ENCODE measurements at regions not wholly inside any gene's neighbourhood (a gene's known extent, or its start where the extent isn't known, plus 50 kb on each side); places are given as distances from the start of the nearest gene placed in this dataset.

GRCh38 chr13:63128716-63129115 lies 1713.1 kb upstream of the PCDH20 start:
- Mint-ChIP-seq H3K4me1 (ENCODE audit: low read depth) (no peaks in the 10 kb centered on the region), H3K4me3 (no peak overlapping the region), H3K27ac (no peak overlapping the region)

GRCh38 chr13:63124863-63125262 lies 1709.2 kb upstream of the PCDH20 start:
- H3K4me3 Mint-ChIP-seq = no peak overlapping the region
- H3K9me3 Mint-ChIP-seq (ENCODE audit: low read depth) = no peaks in the 10 kb centered on the region
- no peaks in the 10 kb centered on the region for H3K27me3 Mint-ChIP-seq
- no peak overlapping the region for H3K27ac Mint-ChIP-seq
- no peaks in the 10 kb centered on the region for H3K36me3 Mint-ChIP-seq
- H3K4me1 Mint-ChIP-seq (ENCODE audit: low read depth) = no peaks in the 10 kb centered on the region

More at GRCh38 chr13:63128716-63129115, 1713.1 kb upstream of the PCDH20 start:
- Mint-ChIP-seq H3K9me3 (ENCODE audit: low read depth) (no peaks in the 10 kb centered on the region), H3K27me3 (no peaks in the 10 kb centered on the region), H3K36me3 (no peaks in the 10 kb centered on the region)

- Mint-ChIP-seq H3K4me3 (no peak overlapping the region), H3K36me3 (no peaks in the 10 kb centered on the region), H3K4me1 (ENCODE audit: low read depth) (no peaks in the 10 kb centered on the region), H3K9me3 (ENCODE audit: low read depth) (no peaks in the 10 kb centered on the region), H3K27ac (no peak overlapping the region), H3K27me3 (no peaks in the 10 kb centered on the region)
Observed at GRCh38 chr13:63120883-63121282, 1705.2 kb upstream of the PCDH20 start.

GRCh38 chr13:63117710-63118109 lies 1702.1 kb upstream of the PCDH20 start:
- Mint-ChIP-seq H3K4me1 (ENCODE audit: low read depth) (no peaks in the 10 kb centered on the region), H3K27me3 (no peaks in the 10 kb centered on the region), H3K36me3 (no peaks in the 10 kb centered on the region), H3K27ac (no peak overlapping the region), H3K4me3 (no peak overlapping the region), H3K9me3 (ENCODE audit: low read depth) (no peaks in the 10 kb centered on the region)

GRCh38 chr13:63112799-63113395 lies 1697.2 kb upstream of the PCDH20 start:
- Mint-ChIP-seq H3K4me1 (ENCODE audit: low read depth) (no peaks in the 10 kb centered on the region), H3K9me3 (ENCODE audit: low read depth) (no peaks in the 10 kb centered on the region), H3K27ac (no peak overlapping the region), H3K36me3 (no peaks in the 10 kb centered on the region), H3K27me3 (no peaks in the 10 kb centered on the region), H3K4me3 (no peak overlapping the region)

GRCh38 chr13:63110466-63110865 lies 1694.8 kb upstream of the PCDH20 start:
- Mint-ChIP-seq H3K9me3 (ENCODE audit: low read depth) (no peaks in the 10 kb centered on the region), H3K27me3 (no peaks in the 10 kb centered on the region), H3K4me3 (no peak overlapping the region)

GRCh38 chr13:63107179-63107943 lies 1691.7 kb upstream of the PCDH20 start:
- no peaks in the 10 kb centered on the region for H3K4me1 Mint-ChIP-seq (ENCODE audit: low read depth)
- no peaks in the 10 kb centered on the region for H3K27me3 Mint-ChIP-seq
- H3K27ac Mint-ChIP-seq = no peak overlapping the region
- no peak overlapping the region for H3K4me3 Mint-ChIP-seq
- H3K9me3 Mint-ChIP-seq (ENCODE audit: low read depth) = no peaks in the 10 kb centered on the region
- H3K36me3 Mint-ChIP-seq = no peaks in the 10 kb centered on the region

More at GRCh38 chr13:63110466-63110865, 1694.8 kb upstream of the PCDH20 start:
- no peaks in the 10 kb centered on the region for H3K36me3 Mint-ChIP-seq
- no peaks in the 10 kb centered on the region for H3K4me1 Mint-ChIP-seq (ENCODE audit: low read depth)
- H3K27ac Mint-ChIP-seq = no peak overlapping the region

GRCh38 chr13:63094717-63095116 lies 1679.1 kb upstream of the PCDH20 start:
- no peaks in the 10 kb centered on the region for H3K36me3 Mint-ChIP-seq
- H3K4me3 Mint-ChIP-seq = no peak overlapping the region
- H3K9me3 Mint-ChIP-seq (ENCODE audit: low read depth) = no peaks in the 10 kb centered on the region
- H3K4me1 Mint-ChIP-seq (ENCODE audit: low read depth) = no peaks in the 10 kb centered on the region
- H3K27ac Mint-ChIP-seq = no peak overlapping the region
- no peaks in the 10 kb centered on the region for H3K27me3 Mint-ChIP-seq

- Mint-ChIP-seq H3K27me3 (no peaks in the 10 kb centered on the region), H3K27ac (no peak overlapping the region), H3K9me3 (ENCODE audit: low read depth) (no peaks in the 10 kb centered on the region), H3K4me1 (ENCODE audit: low read depth) (no peaks in the 10 kb centered on the region), H3K36me3 (no peaks in the 10 kb centered on the region), H3K4me3 (no peak overlapping the region)
Observed at GRCh38 chr13:63093907-63094469, 1678.3 kb upstream of the PCDH20 start.

GRCh38 chr13:63092456-63092855 lies 1676.8 kb upstream of the PCDH20 start:
- no peak overlapping the region for H3K4me3 Mint-ChIP-seq
- no peaks in the 10 kb centered on the region for H3K4me1 Mint-ChIP-seq (ENCODE audit: low read depth)
- H3K27me3 Mint-ChIP-seq = no peaks in the 10 kb centered on the region
- H3K9me3 Mint-ChIP-seq (ENCODE audit: low read depth) = no peaks in the 10 kb centered on the region
- H3K36me3 Mint-ChIP-seq = no peaks in the 10 kb centered on the region
- no peak overlapping the region for H3K27ac Mint-ChIP-seq

- Mint-ChIP-seq H3K27ac (no peak overlapping the region), H3K9me3 (ENCODE audit: low read depth) (no peaks in the 10 kb centered on the region), H3K27me3 (no peaks in the 10 kb centered on the region), H3K4me3 (no peak overlapping the region), H3K4me1 (ENCODE audit: low read depth) (no peaks in the 10 kb centered on the region), H3K36me3 (no peaks in the 10 kb centered on the region)
Observed at GRCh38 chr13:63090524-63090923, 1674.9 kb upstream of the PCDH20 start.

- no peak overlapping the region for H3K4me3 Mint-ChIP-seq
- H3K27me3 Mint-ChIP-seq = no peaks in the 10 kb centered on the region
- H3K4me1 Mint-ChIP-seq (ENCODE audit: low read depth) = no peaks in the 10 kb centered on the region
- no peaks in the 10 kb centered on the region for H3K36me3 Mint-ChIP-seq
- H3K27ac Mint-ChIP-seq = no peak overlapping the region
- H3K9me3 Mint-ChIP-seq (ENCODE audit: low read depth) = peaks cover 6% of the 10 kb centered on the region
Observed at GRCh38 chr13:63088226-63088625, 1672.6 kb upstream of the PCDH20 start.

GRCh38 chr13:63086286-63086685 lies 1670.6 kb upstream of the PCDH20 start:
- Mint-ChIP-seq H3K4me1 (ENCODE audit: low read depth) (no peaks in the 10 kb centered on the region), H3K27ac (no peak overlapping the region), H3K4me3 (no peak overlapping the region), H3K9me3 (ENCODE audit: low read depth) (peaks cover 8% of the 10 kb centered on the region), H3K36me3 (peaks cover 3% of the 10 kb centered on the region), H3K27me3 (no peaks in the 10 kb centered on the region)

- Mint-ChIP-seq H3K4me3 (no peak overlapping the region), H3K27ac (no peak overlapping the region), H3K36me3 (peaks cover 3% of the 10 kb centered on the region), H3K27me3 (no peaks in the 10 kb centered on the region), H3K4me1 (ENCODE audit: low read depth) (no peaks in the 10 kb centered on the region), H3K9me3 (ENCODE audit: low read depth) (peaks cover 10% of the 10 kb centered on the region)
Observed at GRCh38 chr13:63085851-63086250, 1670.2 kb upstream of the PCDH20 start.

GRCh38 chr13:63081400-63082014 lies 1665.9 kb upstream of the PCDH20 start:
- no peak overlapping the region for H3K27ac Mint-ChIP-seq
- no peaks in the 10 kb centered on the region for H3K27me3 Mint-ChIP-seq
- H3K4me1 Mint-ChIP-seq (ENCODE audit: low read depth) = no peaks in the 10 kb centered on the region
- no peak overlapping the region for H3K4me3 Mint-ChIP-seq
- H3K9me3 Mint-ChIP-seq (ENCODE audit: low read depth) = peaks cover 11% of the 10 kb centered on the region
- peaks cover 3% of the 10 kb centered on the region for H3K36me3 Mint-ChIP-seq
